HEK293T (cell line): ENCODE measurements at regions not wholly inside any gene's neighbourhood (a gene's known extent, or its start where the extent isn't known, plus 50 kb on each side); places are given as distances from the start of the nearest gene placed in this dataset.

Experiments
- HDGF ChIP-seq: fragments of 450-650 bp; IDR thresholded peaks from 2 replicates; pipeline ENCODE4 v1.6.1; 2017; ENCODE audit warnings: antibody characterized with exemption, borderline replicate concordance
- SP1 ChIP-seq: fragments of 450-650 bp; IDR thresholded peaks from 2 replicates; pipeline ENCODE4 v1.6.1; 2017
- ZNF384 ChIP-seq: fragments of 450-650 bp; IDR thresholded peaks from 2 replicates; pipeline ENCODE4 v1.6.1; 2016

DNA sequence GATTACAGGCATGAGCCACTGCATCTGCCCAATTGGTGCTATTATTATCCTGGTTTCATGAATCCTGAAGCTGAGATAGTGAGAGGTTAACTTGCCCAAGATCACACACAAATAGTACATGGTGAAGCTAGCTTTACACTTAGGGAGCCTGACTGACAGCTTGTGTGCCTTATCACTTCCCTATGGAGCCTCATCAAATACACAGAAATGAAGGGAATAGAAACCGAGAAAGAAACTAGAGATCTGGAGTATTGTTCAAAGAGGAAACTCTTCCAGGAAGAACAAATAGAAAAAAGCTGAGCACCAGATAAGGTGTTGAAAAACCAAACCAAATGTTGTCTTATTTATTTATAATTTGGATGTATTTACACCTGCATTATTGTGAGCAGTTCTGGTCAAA lies 155.0 kb upstream of the CITED2 start:
- TF ChIP-seq HDGF, result no peak
- no peak for TF ChIP-seq ZNF384
- TF ChIP-seq SP1, result no peak
